OCI-LY1 (cell line): ENCODE measurements at regions not wholly inside any gene's neighbourhood (a gene's known extent, or its start where the extent isn't known, plus 50 kb on each side); places are given as distances from the start of the nearest gene placed in this dataset.

ENCODE experiments used
- H2AFZ ChIP-seq: fragments of 200-600 bp; sonication (generic), shearing (Covaris generic); 2 replicates; pipeline ENCODE4 v1.6.0; 2014; ENCODE audit warnings: antibody characterized with exemption, mild to moderate bottlenecking, low read length
- H3F3A ChIP-seq: fragments of 200-600 bp; sonication (generic), shearing (Covaris generic); 2 replicates; pipeline ENCODE4 v1.6.0; 2014; ENCODE audit warnings: mild to moderate bottlenecking, antibody characterized with exemption, low read length, moderate library complexity; ENCODE audit not compliant: insufficient read depth
- H3K27ac ChIP-seq: fragments of 200-600 bp; sonication (generic); 2 replicates; pipeline ENCODE4 v1.5.1; 2014; ENCODE audit warnings: low read length, mixed run types, mild to moderate bottlenecking, low read depth; ENCODE audit not compliant: poor library complexity, severe bottlenecking
- H3K27me3 ChIP-seq: fragments of 200-600 bp; sonication (generic); 2 replicates; pipeline ENCODE4 v1.6.0; 2014; ENCODE audit warnings: antibody characterized with exemption, mild to moderate bottlenecking, low read length, moderate library complexity; ENCODE audit not compliant: insufficient read depth
- H3K36me3 ChIP-seq: fragments of 200-600 bp; sonication (generic); 2 replicates; pipeline ENCODE4 v1.6.1; 2014; ENCODE audit warnings: mild to moderate bottlenecking, antibody characterized with exemption, low read length, moderate library complexity, mixed read lengths; ENCODE audit not compliant: insufficient read depth
- H3K4me1 ChIP-seq: fragments of 200-600 bp; sonication (generic); 2 replicates; pipeline ENCODE4 v1.5.1; 2014; ENCODE audit warnings: mild to moderate bottlenecking, low read length, moderate library complexity; ENCODE audit not compliant: insufficient read depth, severe bottlenecking
- H3K4me2 ChIP-seq: fragments of 200-600 bp; sonication (generic), shearing (Covaris generic); 2 replicates; pipeline ENCODE4 v1.6.1; 2014; ENCODE audit warnings: low read length
- H3K4me3 ChIP-seq: fragments of 200-600 bp; sonication (generic); 2 replicates; pipeline ENCODE4 v1.5.1; 2014; ENCODE audit warnings: low read length, low read depth, mild to moderate bottlenecking, mixed read lengths; ENCODE audit not compliant: poor library complexity, severe bottlenecking
- H3K79me2 ChIP-seq: fragments of 200-600 bp; shearing (Covaris generic); 2 replicates; pipeline ENCODE4 v1.6.1; 2016; ENCODE audit warnings: mixed run types, low read length, mixed read lengths; ENCODE audit not compliant: insufficient read depth
- H3K9ac ChIP-seq: fragments of 200-600 bp; sonication (generic), shearing (Covaris generic); 2 replicates; pipeline ENCODE4 v1.6.1; 2014; ENCODE audit warnings: mild to moderate bottlenecking, low read length, mixed read lengths
- H3K9me2 ChIP-seq: fragments of 200-600 bp; sonication (generic), shearing (Covaris generic); 2 replicates; pipeline ENCODE4 v1.6.1; 2014; ENCODE audit warnings: low read depth, mild to moderate bottlenecking, low read length, mixed read lengths
- H3K9me3 ChIP-seq: fragments of 200-600 bp; shearing (Covaris generic); 2 replicates; pipeline ENCODE4 v1.6.1; 2014; ENCODE audit warnings: low read length, mixed read lengths
- H4K20me1 ChIP-seq: fragments of 200-600 bp; sonication (generic), shearing (Covaris generic); 2 replicates; pipeline ENCODE4 v1.6.0; 2016; ENCODE audit warnings: mild to moderate bottlenecking, low read length; ENCODE audit not compliant: insufficient read depth
- EZH2 ChIP-seq: fragments of 200-600 bp; sonication (generic), shearing (Covaris generic); IDR thresholded peaks from 2 replicates; pipeline ENCODE4 v1.8.0; 2017; ENCODE audit warnings: borderline replicate concordance, mixed run types, mild to moderate bottlenecking, antibody characterized with exemption, low read length, moderate library complexity, mixed read lengths
- TF ChIP-seq, protein P1 (sequence below): fragments of 200-600 bp; sonication (generic), shearing (Covaris generic); IDR thresholded peaks from 2 replicates; pipeline ENCODE4 v1.5.1; 2017; ENCODE audit warnings: mild to moderate bottlenecking, antibody characterized with exemption, low read length, moderate library complexity, mixed read lengths

DNA sequence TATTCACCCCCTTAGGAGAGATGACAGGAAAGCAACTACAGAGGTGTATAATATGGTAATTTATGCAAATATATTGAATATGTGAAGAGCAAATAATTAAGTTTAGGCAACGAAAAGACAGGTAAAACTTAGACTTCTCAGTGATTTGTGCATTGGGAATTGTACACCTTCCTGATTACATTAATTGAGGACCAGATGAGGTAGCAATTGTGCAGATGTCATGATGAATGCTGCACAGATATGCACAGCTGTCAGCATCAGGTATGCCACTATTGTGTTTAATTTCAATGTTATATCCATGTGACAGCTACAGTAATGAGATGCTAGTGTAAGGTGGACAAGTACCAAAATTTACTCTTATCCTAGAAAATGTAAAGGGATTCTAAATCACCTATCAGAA, 267.2 kb upstream of the FSIP2 start:
- Histone ChIP-seq H3K9me2 (no peaks in the 10 kb centered on the region), H3K36me3 (no peaks in the 10 kb centered on the region), H4K20me1 (no peaks in the 10 kb centered on the region), H3K9ac (no peak overlapping the region), H2AFZ (no peak overlapping the region), H3F3A (no peaks in the 10 kb centered on the region), H3K79me2 (no peaks in the 10 kb centered on the region), H3K4me2 (no peak overlapping the region), H3K27ac (no peak overlapping the region), H3K4me1 (no peaks in the 10 kb centered on the region), H3K9me3 (no peaks in the 10 kb centered on the region), H3K27me3 (no peaks in the 10 kb centered on the region), H3K4me3 (no peak overlapping the region)
- TF ChIP-seq EZH2, result no peak
- TF ChIP-seq, protein P1, sequence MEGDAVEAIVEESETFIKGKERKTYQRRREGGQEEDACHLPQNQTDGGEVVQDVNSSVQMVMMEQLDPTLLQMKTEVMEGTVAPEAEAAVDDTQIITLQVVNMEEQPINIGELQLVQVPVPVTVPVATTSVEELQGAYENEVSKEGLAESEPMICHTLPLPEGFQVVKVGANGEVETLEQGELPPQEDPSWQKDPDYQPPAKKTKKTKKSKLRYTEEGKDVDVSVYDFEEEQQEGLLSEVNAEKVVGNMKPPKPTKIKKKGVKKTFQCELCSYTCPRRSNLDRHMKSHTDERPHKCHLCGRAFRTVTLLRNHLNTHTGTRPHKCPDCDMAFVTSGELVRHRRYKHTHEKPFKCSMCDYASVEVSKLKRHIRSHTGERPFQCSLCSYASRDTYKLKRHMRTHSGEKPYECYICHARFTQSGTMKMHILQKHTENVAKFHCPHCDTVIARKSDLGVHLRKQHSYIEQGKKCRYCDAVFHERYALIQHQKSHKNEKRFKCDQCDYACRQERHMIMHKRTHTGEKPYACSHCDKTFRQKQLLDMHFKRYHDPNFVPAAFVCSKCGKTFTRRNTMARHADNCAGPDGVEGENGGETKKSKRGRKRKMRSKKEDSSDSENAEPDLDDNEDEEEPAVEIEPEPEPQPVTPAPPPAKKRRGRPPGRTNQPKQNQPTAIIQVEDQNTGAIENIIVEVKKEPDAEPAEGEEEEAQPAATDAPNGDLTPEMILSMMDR, result no peak

DNA sequence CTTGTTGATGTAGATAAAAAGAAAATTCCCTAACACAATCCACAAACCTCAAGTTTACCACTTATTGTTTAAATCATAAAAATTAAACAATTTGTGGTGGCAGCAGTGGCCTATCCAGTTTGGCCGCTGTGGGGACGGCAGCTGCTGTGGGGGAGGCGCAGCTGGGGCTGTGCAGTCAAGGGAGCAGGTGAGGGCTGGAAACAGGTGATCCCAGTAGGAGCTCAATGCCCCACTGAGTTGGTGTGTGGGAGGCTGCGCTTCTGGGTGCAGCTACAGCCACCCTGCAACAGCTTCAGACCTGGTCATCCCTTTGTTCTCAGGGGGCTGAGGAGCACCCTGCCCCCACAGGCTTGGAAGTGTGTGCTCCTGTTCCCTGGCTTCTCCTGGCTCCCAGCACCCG, 266.0 kb upstream of the FSIP2 start:
- H3F3A ChIP-seq, result no peaks in the 10 kb centered on the region
- H3K4me1 ChIP-seq, result no peaks in the 10 kb centered on the region
- no peaks in the 10 kb centered on the region for H3K79me2 ChIP-seq
- TF ChIP-seq, protein P1, result no peak
- TF ChIP-seq EZH2, result no peak
- H3K36me3 ChIP-seq, result no peaks in the 10 kb centered on the region
- no peak overlapping the region for H3K4me2 ChIP-seq
- no peaks in the 10 kb centered on the region for H3K27me3 ChIP-seq
- no peak overlapping the region for H3K27ac ChIP-seq
- no peaks in the 10 kb centered on the region for H4K20me1 ChIP-seq
- no peaks in the 10 kb centered on the region for H3K9me2 ChIP-seq
- H3K9me3 ChIP-seq, result no peaks in the 10 kb centered on the region
- H3K9ac ChIP-seq, result no peak overlapping the region
- no peak overlapping the region for H2AFZ ChIP-seq
- no peak overlapping the region for H3K4me3 ChIP-seq

DNA sequence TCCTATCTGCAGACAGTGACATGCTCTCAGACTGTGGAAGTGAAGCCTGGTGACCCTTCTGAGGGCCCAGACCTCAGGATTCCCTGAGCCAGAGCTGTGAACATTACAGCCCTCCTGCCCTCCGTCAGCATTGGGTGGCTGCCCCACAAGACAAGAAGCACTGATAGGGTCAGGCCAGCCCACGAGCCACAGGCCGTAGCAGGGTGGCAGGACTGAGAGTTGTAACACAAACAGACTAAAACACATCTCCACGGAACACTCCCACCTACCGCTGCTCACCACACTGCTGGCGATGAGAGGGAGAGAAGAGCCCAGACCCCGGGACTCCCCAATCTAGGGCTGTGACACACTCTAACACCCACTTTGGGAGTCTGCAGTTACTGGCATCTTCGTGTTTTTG, 264.8 kb upstream of the FSIP2 start:
- Histone ChIP-seq H2AFZ (no peak overlapping the region), H3K27me3 (no peaks in the 10 kb centered on the region), H3F3A (no peaks in the 10 kb centered on the region), H3K4me3 (no peak overlapping the region), H3K79me2 (no peaks in the 10 kb centered on the region), H3K9me3 (no peaks in the 10 kb centered on the region), H3K9me2 (no peaks in the 10 kb centered on the region), H4K20me1 (no peaks in the 10 kb centered on the region), H3K27ac (no peak overlapping the region), H3K4me1 (no peaks in the 10 kb centered on the region), H3K36me3 (no peaks in the 10 kb centered on the region), H3K9ac (no peak overlapping the region), H3K4me2 (no peak overlapping the region)
- no peak for TF ChIP-seq EZH2
- TF ChIP-seq, protein P1, result no peak
